Colonic mucosa (tissue), 4 donors: ENCODE measurements at regions not wholly inside any gene's neighbourhood (a gene's known extent, or its start where the extent isn't known, plus 50 kb on each side); places are given as distances from the start of the nearest gene placed in this dataset.

ENCODE experiments used
- DNase-seq: peaks from one replicate; pipeline ENCODE4 v3.0.0-alpha.2; 2020
- H3K27ac ChIP-seq: fragments of 200-600 bp; one replicate; pipeline ENCODE4 v1.8.0; 2021
- H3K27me3 ChIP-seq: fragments of 200-600 bp; one replicate; pipeline ENCODE4 v1.8.0; 2021
- H3K36me3 ChIP-seq: fragments of 200-600 bp; one replicate; pipeline ENCODE4 v1.8.0; 2021
- H3K4me1 ChIP-seq: fragments of 200-600 bp; one replicate; pipeline ENCODE4 v1.8.0; 2021; ENCODE audit warnings: mild to moderate bottlenecking
- H3K4me3 ChIP-seq: fragments of 200-600 bp; one replicate; pipeline ENCODE4 v1.8.0; 2021
- H3K9ac ChIP-seq, 2 donors: one replicate each; pipeline ENCODE4 v1.7.0; 2013; ENCODE audit warnings: control low read depth in 2 of 2, low read depth in 2 of 2, low read length in 2 of 2
- H3K9me3 ChIP-seq: fragments of 200-600 bp; one replicate; pipeline ENCODE4 v1.8.0; 2021
- intact Hi-C: fragments of 100-400 bp; cut with DNase I; formaldehyde crosslinking; loops from one replicate; pipeline ENCODE4 v1.14.1; 2022
- TF ChIP-seq, protein P1 (sequence below): fragments of 200-600 bp; IDR thresholded peaks from one replicate; pipeline ENCODE4 v1.8.0; 2022; ENCODE audit warnings: antibody characterized with exemption, mild to moderate bottlenecking
- donor health status: healthy.
- donor health status: DM: no; HTN: no; CAD: no.
- donor health status: DM: no; HTN: no; CAD: no.

DNA sequence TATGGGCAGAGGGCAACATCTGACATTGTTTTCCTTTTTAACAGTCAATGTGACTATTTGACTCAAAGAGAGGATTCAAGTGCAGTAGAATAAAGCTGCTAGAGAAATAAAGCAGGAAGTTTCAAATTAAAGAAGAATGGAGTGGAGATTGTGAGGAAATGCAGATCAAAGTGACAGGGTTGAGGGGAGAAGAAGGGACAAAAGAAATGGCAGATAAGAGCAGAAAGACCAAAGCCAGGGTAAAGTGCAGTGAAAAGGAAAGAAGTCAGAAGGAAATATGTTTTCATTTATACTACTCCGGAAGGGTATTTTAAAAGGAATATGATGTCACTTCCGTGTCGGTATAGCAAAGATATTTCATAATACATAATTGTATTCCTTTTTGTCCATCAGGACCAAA is 297.5 kb upstream of the CRIM1 start:
- Histone ChIP-seq H3K36me3 (no peaks in the 10 kb centered on the region), H3K9me3 (no peaks in the 10 kb centered on the region), H3K27ac (no peak overlapping the region), H3K4me3 (no peak overlapping the region), H3K4me1 (no peaks in the 10 kb centered on the region), H3K27me3 (no peaks in the 10 kb centered on the region), H3K9ac (no peak overlapping the region)
- DNase-seq = no peak
- TF ChIP-seq, protein P1, sequence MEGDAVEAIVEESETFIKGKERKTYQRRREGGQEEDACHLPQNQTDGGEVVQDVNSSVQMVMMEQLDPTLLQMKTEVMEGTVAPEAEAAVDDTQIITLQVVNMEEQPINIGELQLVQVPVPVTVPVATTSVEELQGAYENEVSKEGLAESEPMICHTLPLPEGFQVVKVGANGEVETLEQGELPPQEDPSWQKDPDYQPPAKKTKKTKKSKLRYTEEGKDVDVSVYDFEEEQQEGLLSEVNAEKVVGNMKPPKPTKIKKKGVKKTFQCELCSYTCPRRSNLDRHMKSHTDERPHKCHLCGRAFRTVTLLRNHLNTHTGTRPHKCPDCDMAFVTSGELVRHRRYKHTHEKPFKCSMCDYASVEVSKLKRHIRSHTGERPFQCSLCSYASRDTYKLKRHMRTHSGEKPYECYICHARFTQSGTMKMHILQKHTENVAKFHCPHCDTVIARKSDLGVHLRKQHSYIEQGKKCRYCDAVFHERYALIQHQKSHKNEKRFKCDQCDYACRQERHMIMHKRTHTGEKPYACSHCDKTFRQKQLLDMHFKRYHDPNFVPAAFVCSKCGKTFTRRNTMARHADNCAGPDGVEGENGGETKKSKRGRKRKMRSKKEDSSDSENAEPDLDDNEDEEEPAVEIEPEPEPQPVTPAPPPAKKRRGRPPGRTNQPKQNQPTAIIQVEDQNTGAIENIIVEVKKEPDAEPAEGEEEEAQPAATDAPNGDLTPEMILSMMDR = no peak
- intact Hi-C loops = no loop called here

DNA sequence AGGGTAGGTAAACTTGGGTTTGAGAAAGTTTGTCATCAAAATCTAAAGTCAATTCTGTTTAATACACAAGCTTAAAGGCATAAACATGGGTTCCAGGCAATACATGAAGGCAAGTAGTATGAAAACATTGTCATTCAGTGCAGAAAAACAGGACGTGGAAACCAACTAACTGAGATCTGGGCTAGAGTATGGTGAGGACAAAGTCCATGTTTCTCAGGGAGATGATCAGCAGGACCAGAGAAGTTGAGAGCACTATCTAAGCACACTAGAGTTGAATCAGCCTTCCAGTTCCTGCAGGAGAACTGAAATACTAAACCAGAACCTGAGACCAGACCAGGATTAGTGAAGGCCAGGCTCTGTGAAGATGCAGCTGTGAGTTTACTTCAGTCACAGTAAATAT is 302.8 kb upstream of the CRIM1 start:
- H3K9ac ChIP-seq = no peak overlapping the region
- no peaks in the 10 kb centered on the region for H3K9me3 ChIP-seq
- DNase-seq = no peak
- TF ChIP-seq, protein P1 = no peak
- no peak overlapping the region for H3K27ac ChIP-seq
- intact Hi-C loops = no loop called here
- H3K27me3 ChIP-seq = no peaks in the 10 kb centered on the region
- no peak overlapping the region for H3K4me3 ChIP-seq
- no peaks in the 10 kb centered on the region for H3K36me3 ChIP-seq
- H3K4me1 ChIP-seq = no peaks in the 10 kb centered on the region

DNA sequence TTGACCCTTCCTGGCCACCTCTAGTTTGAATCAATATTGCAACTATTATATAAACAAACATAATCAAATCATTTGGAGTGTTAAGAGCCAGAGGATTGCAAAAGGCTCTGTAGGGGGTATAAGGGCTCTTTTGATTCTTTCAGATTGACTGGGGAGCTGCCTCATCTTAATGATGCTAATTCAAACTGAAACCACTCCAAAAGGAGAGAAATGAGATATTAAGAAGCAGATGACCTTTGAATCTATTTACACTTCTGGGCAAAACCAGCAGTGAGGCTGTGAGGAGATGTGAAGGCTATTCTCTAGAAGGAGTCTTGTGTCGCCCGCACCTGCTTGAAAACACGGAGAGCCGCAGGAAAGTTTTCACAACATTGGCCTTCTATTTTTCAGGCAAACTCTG is 311.2 kb upstream of the CRIM1 start:
- no peak overlapping the region for H3K9ac ChIP-seq
- no peaks in the 10 kb centered on the region for H3K9me3 ChIP-seq
- no peak for DNase-seq
- H3K4me3 ChIP-seq = no peak overlapping the region
- H3K27ac ChIP-seq = no peak overlapping the region
- intact Hi-C loops = no loop called here
- no peaks in the 10 kb centered on the region for H3K36me3 ChIP-seq
- H3K27me3 ChIP-seq = no peaks in the 10 kb centered on the region
- TF ChIP-seq, protein P1 = no peak
- no peaks in the 10 kb centered on the region for H3K4me1 ChIP-seq

DNA sequence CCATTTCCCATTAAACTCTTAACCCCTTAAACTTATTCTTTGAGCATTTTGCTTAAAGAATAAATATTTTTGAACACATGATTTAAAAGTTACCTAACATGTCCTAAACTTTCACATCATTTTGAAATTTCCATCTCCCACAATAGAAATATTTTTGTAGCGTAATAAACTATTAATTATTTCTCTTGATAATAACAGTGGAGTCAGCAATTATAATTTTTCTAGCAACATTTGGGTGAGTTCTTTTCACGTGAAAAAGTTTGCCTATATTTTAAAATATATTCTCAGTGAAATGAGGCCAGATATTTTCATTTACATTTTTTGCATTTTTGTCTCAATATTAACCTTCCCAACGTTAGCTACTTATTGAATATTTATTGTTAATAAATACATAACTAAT is 320.4 kb upstream of the CRIM1 start:
- no peaks in the 10 kb centered on the region for H3K27me3 ChIP-seq
- DNase-seq = no peak
- H3K4me3 ChIP-seq = no peak overlapping the region
- intact Hi-C loops = no loop called here
- TF ChIP-seq, protein P1 = no peak
- no peaks in the 10 kb centered on the region for H3K36me3 ChIP-seq
- no peak overlapping the region for H3K9ac ChIP-seq
- no peaks in the 10 kb centered on the region for H3K4me1 ChIP-seq
- no peak overlapping the region for H3K27ac ChIP-seq
- H3K9me3 ChIP-seq = no peaks in the 10 kb centered on the region

- Histone ChIP-seq H3K36me3 (no peaks in the 10 kb centered on the region), H3K27ac (no peak overlapping the region), H3K9me3 (no peaks in the 10 kb centered on the region), H3K9ac (no peak overlapping the region), H3K27me3 (no peaks in the 10 kb centered on the region), H3K4me1 (no peaks in the 10 kb centered on the region), H3K4me3 (no peak overlapping the region)
- no peak for DNase-seq
- intact Hi-C loops = no loop called here
- TF ChIP-seq, protein P1 = no peak
Observed at GRCh38 chr2:36032046-36032445, 323.5 kb upstream of the CRIM1 start.

DNA sequence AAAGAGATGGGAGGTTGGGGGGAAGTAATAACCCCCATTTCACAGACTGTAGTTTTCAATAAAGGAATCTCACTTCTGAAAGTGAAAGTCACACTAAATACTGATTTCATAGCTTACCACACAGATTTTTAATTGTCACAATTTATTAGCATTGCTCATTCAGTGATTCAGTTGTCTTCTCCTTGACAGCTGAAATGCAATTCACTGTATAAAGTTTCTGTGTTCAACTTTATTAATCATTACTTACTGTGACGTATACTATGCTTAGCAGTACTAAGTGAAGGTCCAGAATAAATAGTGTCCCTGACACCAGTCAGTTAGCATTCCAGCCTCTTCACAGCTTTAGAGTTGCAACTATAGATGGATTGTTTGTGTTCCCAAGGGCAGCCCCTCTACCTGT is 324.1 kb upstream of the CRIM1 start:
- no peak for DNase-seq
- no peak overlapping the region for H3K9ac ChIP-seq
- H3K4me1 ChIP-seq = no peaks in the 10 kb centered on the region
- H3K4me3 ChIP-seq = no peak overlapping the region
- no peaks in the 10 kb centered on the region for H3K27me3 ChIP-seq
- no peaks in the 10 kb centered on the region for H3K9me3 ChIP-seq
- H3K27ac ChIP-seq = no peak overlapping the region
- TF ChIP-seq, protein P1 = no peak
- intact Hi-C loops = no loop called here
- H3K36me3 ChIP-seq = no peaks in the 10 kb centered on the region
